SKM-1 treated with dmso at 0.1 percent for 144 hours (cell line): ENCODE measurements at regions not wholly inside any gene's neighbourhood (a gene's known extent, or its start where the extent isn't known, plus 50 kb on each side); places are given as distances from the start of the nearest gene placed in this dataset.

Experiments
- DNase-seq: peaks from one replicate; lab custom pipeline; 2025; ENCODE audit not compliant: unreplicated experiment; lab: John Stamatoyannopoulos, UW

DNA sequence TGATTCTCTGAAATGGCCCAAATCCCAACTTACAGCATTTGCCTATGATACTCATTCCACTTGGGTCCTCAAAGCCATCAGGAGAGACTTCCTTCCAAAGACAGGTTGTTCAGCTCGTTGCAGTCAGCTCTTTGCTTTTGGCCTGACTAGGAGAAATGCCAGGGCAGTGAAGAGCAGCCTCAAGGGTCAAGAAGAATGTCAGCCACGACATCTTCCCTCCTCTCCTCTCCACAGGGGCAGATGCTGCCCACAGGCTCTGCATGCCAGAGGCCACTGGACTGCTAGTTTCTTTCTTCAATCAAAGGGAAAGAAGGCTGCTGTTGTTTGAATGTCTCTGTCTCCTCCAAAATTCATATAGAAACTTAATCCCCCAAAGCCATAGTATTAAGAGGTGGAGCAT, 201.7 kb upstream of the PFN2 start:
- DNase-seq = no peak

- no peak for DNase-seq
Measured at GRCh38 chr3:150170852-150171520, 200.3 kb upstream of the PFN2 start.

DNA sequence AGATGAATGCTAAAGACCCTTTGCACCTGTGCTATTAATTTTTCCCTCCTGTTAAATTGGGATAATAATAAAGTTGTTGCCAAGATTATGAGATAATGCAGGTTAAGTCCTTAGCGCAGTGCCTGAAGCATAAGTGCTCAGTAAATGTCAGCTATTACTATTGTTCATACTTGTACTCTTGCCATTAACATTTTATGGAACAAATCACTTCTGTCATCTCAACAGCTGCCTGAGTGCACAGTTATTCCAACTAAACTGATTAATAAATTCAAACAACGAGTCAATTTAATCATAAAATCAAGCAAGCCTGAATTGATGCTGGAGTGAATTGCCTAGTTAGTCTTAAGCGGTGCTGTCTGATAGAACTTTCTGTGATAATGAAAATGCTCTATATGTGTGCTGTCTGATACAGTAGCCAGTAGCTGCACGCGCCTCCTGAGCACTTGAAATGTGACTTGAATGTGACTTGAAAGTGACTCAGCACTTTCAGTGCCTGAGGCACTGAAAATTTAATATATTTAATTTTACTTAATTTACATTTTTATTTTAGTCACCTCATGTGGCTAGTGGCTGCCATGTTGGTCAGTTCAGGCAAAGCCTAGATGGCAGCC, 198.7 kb upstream of the PFN2 start:
- DNase-seq = no peak

DNA sequence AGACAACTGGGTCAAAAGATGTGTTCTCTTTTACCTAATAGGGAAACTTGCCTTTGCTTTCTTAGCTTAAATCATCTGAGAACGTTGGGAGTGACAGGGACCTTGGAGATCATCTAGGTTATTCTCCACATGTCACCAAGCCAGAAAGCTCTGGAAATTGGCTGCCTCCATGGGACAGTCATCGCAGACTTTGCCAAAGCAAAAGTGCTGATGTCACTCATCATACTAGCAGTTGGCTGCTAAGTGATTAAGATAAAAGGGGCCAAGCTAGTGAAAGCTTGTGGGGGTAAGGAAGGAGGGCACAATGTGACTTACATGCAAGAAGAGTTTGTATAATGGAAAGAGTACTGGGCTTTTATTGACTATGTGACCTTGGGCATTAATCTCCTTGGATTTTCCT, 198.0 kb upstream of the PFN2 start:
- no peak for DNase-seq

- DNase-seq = no peak
Measured at GRCh38 chr3:150165396-150166094, 194.8 kb upstream of the PFN2 start.

- DNase-seq = no peak
Measured at GRCh38 chr3:150161011-150161410, 190.3 kb upstream of the PFN2 start.

DNA sequence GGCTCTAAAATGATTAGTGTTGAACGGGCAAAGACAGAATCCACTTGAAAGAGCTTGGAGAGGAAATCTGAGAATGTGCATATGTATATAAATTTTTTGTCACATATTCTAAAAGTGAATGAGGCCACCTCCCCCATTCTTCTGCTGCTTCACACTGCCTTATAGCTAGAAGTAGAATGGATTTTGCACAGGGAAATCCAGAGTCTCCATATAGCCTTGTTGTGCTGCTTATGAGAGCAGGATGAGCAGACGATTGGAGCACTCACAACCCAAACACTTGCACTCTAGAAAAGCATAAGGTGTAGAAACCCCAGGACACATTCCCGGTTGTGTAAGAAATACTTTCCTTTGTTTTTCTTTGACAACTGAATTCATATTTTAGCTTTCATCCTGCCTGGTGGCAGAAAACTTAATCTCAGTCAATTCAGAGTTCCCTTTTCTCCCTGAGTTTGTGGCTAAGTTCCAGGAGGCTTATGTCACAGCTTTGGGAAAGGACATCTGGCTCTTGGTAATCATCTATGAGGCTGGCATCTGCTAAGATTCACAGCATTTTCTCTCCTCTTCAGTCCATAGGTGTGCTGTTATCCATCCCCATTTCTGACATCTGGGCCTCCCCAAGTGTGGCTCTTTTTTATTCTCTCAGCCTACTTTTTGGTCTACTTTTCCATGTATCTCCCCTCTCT, 188.4 kb upstream of the PFN2 start:
- DNase-seq = no peak

- DNase-seq = no peak
Measured at GRCh38 chr3:150152567-150152966, 181.9 kb upstream of the PFN2 start.

GRCh38 chr3:150150633-150151032, 179.9 kb upstream of the PFN2 start:
- DNase-seq = no peak

DNA sequence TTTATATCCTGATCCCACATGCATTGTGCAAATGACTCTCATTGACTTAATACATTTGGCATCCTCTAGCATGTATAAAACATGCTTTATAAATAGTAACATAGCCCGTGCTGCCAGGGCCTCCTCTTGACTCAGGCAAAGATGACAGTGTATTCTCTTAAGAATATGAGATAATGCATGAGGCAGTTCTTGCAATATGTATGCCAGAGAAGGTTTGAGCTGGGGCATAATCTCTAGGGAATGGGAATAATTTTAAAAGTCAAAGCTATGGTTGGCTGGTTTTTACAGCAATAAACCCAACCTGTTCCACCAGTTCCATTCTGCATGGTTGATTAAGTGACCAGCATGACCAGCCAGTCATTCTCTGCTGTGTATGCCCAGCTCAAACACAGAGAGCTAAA, 179.0 kb upstream of the PFN2 start:
- no peak for DNase-seq

DNA sequence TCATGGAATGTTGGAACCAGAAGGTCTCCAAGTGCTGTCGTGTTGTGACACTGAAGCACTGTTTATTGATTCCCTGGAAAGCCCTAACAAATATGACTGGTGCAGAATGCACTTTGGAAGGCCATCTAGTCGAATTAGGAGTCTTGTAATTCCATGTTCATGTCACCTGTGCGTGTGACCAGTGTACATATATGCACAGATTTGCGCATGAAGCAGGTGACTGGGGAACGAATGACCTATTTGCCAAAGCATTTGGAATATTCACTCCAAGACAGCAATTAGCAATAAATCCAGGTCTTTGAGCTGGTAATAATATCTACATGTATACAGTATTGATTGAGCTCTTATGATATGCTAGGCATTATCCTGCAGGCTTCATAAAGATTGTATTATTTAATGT, 177.5 kb upstream of the PFN2 start:
- no peak for DNase-seq

GRCh38 chr3:150147776-150148175, 177.1 kb upstream of the PFN2 start:
- DNase-seq = no peak

DNA sequence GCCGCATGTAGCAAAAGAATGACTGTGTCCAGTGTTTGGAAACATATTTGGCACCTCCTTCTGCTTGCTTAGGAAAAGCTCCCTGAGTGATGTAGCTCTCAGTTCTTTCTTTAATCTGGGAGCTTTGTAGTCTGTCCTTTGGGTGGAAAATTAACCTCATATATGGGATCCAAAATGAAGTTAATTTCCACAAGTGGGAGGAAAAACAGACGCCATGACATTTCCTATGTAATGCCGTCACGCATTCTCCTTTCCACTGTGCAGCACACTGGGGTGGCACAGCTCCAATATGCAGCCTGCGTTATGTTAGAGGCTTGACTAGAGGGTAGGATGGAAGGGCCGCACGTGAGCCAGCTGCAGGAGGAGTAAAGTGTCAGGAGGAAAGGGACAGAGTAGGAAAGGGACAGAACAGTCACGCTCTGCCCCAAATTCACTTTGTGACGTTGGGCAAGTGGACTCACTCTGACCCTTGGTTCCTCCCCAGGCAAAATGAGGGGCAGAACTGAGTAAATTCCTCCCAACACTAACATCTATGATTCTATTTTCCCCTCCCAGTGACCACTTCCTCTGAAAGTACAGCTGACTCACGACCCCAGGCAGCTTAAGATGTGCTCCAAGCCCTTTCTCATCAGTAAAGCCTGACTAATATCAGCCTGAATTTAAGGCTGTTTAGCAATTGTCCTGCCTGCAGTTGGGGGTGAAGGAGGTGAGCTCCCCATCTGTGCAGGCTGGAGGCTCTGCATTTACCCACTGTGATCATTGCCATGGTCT, 176.5 kb upstream of the PFN2 start:
- DNase-seq = no peak

- no peak for DNase-seq
Measured at GRCh38 chr3:150145659-150146058, 175.0 kb upstream of the PFN2 start.

- DNase-seq = no peak
Measured at GRCh38 chr3:150144191-150144708, 173.6 kb upstream of the PFN2 start.

DNA sequence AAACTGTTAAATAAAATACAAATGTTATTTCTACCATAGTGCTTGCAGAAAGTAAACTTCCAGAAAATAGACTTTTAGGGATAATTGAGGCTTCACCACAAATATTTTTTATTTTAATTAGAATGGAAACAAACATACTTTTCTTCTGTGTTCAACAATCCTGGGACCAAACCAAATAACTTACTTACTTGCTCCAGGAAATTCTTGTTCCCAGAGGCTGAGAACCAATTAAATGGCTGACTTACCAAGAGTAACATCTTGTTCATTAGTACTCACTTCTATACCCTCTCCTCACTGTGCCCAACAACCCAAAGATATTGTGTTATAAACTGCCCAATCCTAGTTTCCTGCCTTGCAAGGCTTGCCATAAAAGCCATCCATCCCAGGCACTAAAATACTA, 172.2 kb upstream of the PFN2 start:
- no peak for DNase-seq

GRCh38 chr3:150141790-150142326, 171.2 kb upstream of the PFN2 start:
- no peak for DNase-seq

DNA sequence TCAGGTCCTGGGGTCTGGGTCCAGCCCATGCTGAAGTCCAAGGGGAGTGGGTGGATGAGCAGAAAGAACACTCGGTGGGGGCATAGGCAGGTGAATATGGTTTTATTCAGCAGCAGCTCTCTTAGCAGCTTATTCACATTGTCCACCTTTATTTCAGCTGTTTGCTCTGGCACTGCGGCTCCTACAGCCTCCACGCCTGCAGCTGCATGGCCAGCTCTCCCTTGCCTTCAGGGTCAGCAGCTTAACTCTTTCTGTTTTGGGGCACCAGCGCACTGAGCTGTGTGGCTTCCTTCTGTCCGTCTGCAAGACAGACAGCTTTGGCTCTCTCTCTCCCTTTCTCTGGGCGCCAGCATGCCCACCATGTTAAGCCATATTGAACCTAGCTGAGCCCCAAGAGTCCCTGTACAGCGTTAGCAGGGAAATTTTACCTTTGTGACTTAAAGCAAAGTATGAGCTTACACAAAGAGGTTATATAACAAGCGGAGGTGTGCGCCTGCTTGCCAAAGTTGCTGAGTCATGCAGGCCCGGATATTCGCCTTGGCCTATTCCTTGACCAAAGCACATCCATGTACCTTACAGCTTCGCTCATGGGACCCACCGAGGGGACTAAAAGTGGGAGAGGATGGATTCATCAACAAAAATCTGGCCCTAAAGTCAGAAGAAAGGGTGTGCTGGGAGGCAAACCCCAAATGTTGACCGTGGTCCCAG, 170.1 kb upstream of the PFN2 start:
- DNase-seq = no peak

DNA sequence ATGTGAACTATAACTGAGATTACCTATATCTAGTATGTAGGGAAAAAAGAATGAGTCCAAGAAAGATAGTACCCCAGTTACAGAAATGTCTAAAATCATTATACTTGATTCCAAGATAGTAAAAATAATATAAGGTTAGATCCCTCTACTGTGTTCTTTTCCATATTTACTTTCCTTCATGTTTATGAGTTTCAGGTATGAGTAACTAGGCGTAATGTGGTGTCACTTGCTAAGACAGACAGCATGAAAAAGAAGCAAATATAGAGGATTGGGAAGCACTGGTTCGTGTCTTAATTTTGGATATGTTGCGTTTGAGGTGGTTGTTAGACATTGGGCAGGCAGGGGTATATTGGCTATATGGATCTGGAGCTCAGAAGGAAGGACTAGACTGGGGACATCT, 168.1 kb upstream of the PFN2 start:
- DNase-seq = no peak

DNA sequence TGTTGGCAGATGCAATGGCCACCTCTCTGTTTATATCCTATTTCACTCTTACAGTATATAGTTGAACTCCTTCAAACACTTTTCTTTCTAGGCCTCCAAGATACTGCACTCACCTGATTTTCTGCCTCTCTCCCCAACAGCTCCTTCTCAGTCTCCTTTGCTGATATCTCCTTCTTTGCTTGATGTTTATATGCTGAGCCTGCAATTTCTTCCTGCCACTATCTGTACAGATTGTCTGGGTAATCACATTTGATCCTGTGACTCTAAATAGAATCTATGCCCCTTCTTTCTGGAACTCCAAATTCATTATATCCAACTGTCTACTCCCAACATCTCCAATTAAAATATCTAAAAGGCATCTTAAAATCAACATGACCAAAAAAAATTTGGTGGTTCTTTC, 165.5 kb upstream of the PFN2 start:
- DNase-seq = no peak
